Activated naive CD8-positive, alpha-beta T cell treated with anti-CD3 and anti-CD28 coated beads, Interleukin-2, amount 10 ng/mL, durations not matched to agents 7 days and 5 days (primary cell): ENCODE measurements at regions not wholly inside any gene's neighbourhood (a gene's known extent, or its start where the extent isn't known, plus 50 kb on each side); places are given as distances from the start of the nearest gene placed in this dataset.

Experiments used
- ATAC-seq: fragments of 150-1000 bp; cut with Tn5 transposase; one replicate; pipeline ENCODE4 v1.10.0; 2021; ENCODE audit warnings: low read depth, moderate library complexity
- POLR2A ChIA-PET: fragments of 350-600 bp; sonication (Branson Sonifier 250); formaldehyde crosslinking; loops from one replicate; lab custom pipeline; 2021; ENCODE audit warnings: antibody characterized with exemption; lab: Charles Lee
- DNase-seq: peaks from one replicate; pipeline ENCODE4 v3.0.0; 2021
- H3K27ac Mint-ChIP-seq: one replicate; pipeline ENCODE4 v1.8.0; 2022; ENCODE audit warnings: mild to moderate bottlenecking, mixed read lengths
- H3K27me3 Mint-ChIP-seq: one replicate; pipeline ENCODE4 v1.8.0; 2022; ENCODE audit warnings: mild to moderate bottlenecking, moderate library complexity, mixed read lengths
- H3K36me3 Mint-ChIP-seq: one replicate; pipeline ENCODE4 v1.8.0; 2021; ENCODE audit warnings: mild to moderate bottlenecking, mixed read lengths
- H3K4me1 Mint-ChIP-seq: one replicate; pipeline ENCODE4 v1.8.0; 2021; ENCODE audit warnings: mixed read lengths
- H3K4me3 Mint-ChIP-seq: one replicate; pipeline ENCODE4 v1.8.0; 2022; ENCODE audit warnings: mild to moderate bottlenecking, moderate library complexity, mixed read lengths
- H3K9me3 Mint-ChIP-seq: one replicate; pipeline ENCODE4 v1.8.0; 2021; ENCODE audit warnings: mixed read lengths

DNA sequence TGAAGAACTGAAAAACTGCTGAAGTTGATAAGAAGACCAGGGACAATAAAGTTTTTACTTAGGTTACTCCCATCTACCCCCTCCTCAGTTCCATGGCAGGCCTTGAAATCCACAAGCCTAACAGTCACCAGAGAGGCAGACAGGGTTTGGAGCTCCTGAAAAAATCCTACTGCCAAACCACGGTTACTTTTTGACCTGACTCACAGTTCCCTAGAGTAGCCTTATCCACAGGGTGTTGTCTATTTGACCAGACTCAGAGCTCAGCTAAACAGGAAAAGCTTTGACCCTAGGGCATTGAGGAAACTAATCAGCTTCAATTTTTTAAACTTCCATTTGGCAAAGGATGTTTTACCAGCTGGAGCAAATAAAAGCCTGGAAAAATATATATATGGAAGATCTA, 257.7 kb upstream of the NT5E start:
- no peak for DNase-seq
- no peaks in the 10 kb centered on the region for H3K36me3 Mint-ChIP-seq

DNA sequence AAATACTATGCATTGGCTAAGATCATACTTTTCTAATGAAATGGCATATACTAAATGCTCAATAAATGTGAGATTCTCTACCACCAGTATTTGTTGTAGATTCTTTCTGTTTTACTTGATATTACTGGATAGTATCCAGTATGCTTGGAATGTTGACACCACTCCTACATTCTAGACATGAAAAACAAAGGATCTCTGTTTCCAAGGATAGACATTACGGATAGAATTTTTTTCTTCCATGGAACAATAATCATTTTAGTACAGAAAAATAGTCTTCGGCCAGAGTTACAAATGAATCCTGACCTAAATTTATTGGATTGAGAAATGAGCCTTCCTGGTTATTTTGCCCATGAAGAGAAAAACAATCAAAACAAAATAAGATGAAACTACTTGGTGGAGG, 258.2 kb upstream of the NT5E start:
- H3K27ac Mint-ChIP-seq, result no peak overlapping the region

More for the DNA sequence above, 257.7 kb upstream of the NT5E start:
- no peak for ATAC-seq
- Mint-ChIP-seq H3K27me3 (no peaks in the 10 kb centered on the region), H3K9me3 (no peaks in the 10 kb centered on the region), H3K4me1 (no peaks in the 10 kb centered on the region), H3K27ac (no peak overlapping the region), H3K4me3 (no peak overlapping the region)
- POLR2A ChIA-PET, result no interaction called here

DNA sequence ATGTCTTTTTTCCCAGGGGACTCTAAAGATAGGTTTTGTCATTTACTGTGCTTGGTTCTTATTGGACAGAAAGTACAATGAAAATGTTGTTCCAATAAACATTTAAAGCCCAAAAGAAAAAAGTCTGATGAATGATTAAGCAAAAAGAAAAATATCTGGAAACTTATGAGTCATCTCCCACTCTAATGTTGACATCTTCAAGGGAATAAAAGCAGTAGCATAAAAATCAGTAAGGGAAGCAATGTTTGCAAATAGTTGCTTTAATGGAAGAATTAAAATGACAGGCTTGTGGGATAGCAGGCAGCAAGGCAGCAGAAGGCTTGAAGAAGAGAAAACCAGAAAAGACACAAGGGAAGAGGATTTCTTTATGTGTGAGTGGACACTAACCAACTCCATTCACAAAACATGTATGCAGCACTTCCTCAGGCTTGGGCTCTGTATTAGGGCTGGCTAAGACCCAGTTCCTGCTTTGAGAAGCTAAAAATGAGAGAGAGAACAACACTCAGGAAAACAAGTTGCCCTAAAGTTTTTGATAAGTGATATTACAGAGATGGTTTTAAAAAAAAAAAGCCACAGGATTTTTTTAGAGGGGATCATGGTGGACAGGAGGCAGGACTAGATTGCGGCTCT, 263.2 kb upstream of the NT5E start:
- no peak for DNase-seq
- no peaks in the 10 kb centered on the region for H3K36me3 Mint-ChIP-seq
- H3K9me3 Mint-ChIP-seq, result no peaks in the 10 kb centered on the region
- H3K27ac Mint-ChIP-seq, result no peak overlapping the region
- no peaks in the 10 kb centered on the region for H3K27me3 Mint-ChIP-seq
- POLR2A ChIA-PET, result no interaction called here
- H3K4me3 Mint-ChIP-seq, result no peak overlapping the region
- ATAC-seq, result no peak
- no peaks in the 10 kb centered on the region for H3K4me1 Mint-ChIP-seq

More for the DNA sequence above, 258.2 kb upstream of the NT5E start:
- Mint-ChIP-seq H3K4me3 (no peak overlapping the region), H3K36me3 (no peaks in the 10 kb centered on the region), H3K27me3 (no peaks in the 10 kb centered on the region), H3K4me1 (no peaks in the 10 kb centered on the region), H3K9me3 (no peaks in the 10 kb centered on the region)
- DNase-seq (no peak), ATAC-seq (no peak)
- POLR2A ChIA-PET, result no interaction called here

DNA sequence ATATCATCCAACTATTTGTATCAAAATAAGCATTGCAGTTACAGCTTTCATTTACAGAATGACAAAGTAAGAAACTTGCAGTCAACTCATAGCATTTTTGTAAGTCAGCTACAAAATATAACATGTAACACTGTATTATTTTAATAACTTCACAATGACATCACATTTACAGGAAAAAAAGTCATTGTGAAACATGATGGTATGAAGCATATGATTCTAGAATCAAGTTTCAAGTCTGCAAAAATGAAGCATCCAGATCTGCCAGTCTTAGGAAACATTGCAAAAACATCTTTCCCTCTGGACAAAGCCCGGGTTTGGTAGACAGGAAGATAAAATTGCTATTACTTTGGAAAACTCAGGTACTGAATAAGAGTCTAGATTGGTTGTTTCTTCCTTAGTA, 263.9 kb upstream of the NT5E start:
- DNase-seq (no peak), ATAC-seq (no peak)
- no peaks in the 10 kb centered on the region for H3K4me1 Mint-ChIP-seq
- no peaks in the 10 kb centered on the region for H3K27me3 Mint-ChIP-seq
- H3K36me3 Mint-ChIP-seq, result no peaks in the 10 kb centered on the region
- H3K27ac Mint-ChIP-seq, result no peak overlapping the region
- POLR2A ChIA-PET, result no interaction called here
- no peak overlapping the region for H3K4me3 Mint-ChIP-seq
- peaks cover 1% of the 10 kb centered on the region for H3K9me3 Mint-ChIP-seq

DNA sequence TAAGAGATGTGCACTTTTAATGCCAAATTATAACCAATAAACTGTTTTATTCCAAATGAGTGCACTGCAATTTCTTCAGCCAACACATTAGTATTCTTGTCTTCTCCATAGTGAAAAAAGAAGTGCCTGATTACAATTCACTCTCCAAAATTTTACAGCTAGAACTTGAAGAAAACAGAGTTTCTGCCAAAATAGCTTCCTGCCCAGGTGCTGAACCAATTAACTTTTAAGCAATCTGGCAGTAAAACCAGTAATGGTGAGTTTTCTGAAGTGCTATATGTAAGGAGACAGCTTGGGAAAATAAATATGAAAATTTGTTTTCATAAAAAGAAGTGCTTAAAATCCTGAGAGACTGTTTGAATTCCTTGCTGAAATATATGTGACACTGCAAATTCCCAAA, 266.0 kb upstream of the NT5E start:
- DNase-seq (no peak), ATAC-seq (no peak)
- POLR2A ChIA-PET, result no interaction called here
- H3K27me3 Mint-ChIP-seq, result no peaks in the 10 kb centered on the region
- no peak overlapping the region for H3K27ac Mint-ChIP-seq
- H3K4me1 Mint-ChIP-seq, result no peaks in the 10 kb centered on the region
- peaks cover 1% of the 10 kb centered on the region for H3K9me3 Mint-ChIP-seq
- no peaks in the 10 kb centered on the region for H3K36me3 Mint-ChIP-seq
- no peak overlapping the region for H3K4me3 Mint-ChIP-seq

DNA sequence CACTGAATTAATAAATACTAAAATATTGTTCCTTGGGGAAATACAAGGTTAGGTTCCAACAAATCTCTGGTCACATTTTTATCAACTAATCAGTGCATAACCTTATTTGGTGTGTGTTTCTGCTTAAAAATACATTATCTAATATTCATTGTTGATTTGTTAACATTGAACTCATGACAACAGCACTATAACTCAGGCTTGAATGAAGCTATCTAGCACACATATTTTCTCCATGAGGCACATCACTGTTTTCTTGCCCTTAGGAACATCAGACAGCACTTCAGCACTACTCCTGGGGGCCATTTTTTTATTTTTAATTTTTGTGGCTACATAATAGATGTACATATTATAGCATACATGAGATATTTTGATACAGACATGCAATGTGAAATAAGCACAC, 277.2 kb upstream of the NT5E start:
- POLR2A ChIA-PET, result no interaction called here
- no peaks in the 10 kb centered on the region for H3K36me3 Mint-ChIP-seq
- H3K27ac Mint-ChIP-seq, result no peak overlapping the region
- H3K4me1 Mint-ChIP-seq, result no peaks in the 10 kb centered on the region
- DNase-seq (no peak), ATAC-seq (no peak)
- no peak overlapping the region for H3K4me3 Mint-ChIP-seq
- H3K27me3 Mint-ChIP-seq, result no peaks in the 10 kb centered on the region
- no peaks in the 10 kb centered on the region for H3K9me3 Mint-ChIP-seq

DNA sequence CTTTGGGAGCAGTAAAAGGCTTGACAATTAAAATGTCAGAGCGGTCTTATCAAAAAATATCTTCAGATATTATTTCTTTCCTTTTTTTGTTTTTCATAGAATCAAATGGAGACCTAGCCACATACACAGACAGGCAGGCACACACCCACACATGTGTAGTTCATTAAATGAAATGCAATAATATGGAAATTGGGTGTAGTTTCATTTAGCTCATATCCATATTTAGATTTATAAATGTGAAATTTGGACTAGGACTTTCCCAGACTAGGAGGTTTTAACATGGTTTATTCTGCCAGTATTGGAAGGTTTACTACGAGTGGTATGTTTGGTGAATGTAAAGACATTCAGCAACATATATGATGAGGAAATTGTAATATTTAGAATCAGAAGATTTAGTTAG, 277.7 kb upstream of the NT5E start:
- Mint-ChIP-seq H3K36me3 (no peaks in the 10 kb centered on the region), H3K27me3 (no peaks in the 10 kb centered on the region), H3K4me1 (no peaks in the 10 kb centered on the region), H3K4me3 (no peak overlapping the region), H3K27ac (no peak overlapping the region), H3K9me3 (no peaks in the 10 kb centered on the region)
- DNase-seq (no peak), ATAC-seq (no peak)
- POLR2A ChIA-PET, result no interaction called here

DNA sequence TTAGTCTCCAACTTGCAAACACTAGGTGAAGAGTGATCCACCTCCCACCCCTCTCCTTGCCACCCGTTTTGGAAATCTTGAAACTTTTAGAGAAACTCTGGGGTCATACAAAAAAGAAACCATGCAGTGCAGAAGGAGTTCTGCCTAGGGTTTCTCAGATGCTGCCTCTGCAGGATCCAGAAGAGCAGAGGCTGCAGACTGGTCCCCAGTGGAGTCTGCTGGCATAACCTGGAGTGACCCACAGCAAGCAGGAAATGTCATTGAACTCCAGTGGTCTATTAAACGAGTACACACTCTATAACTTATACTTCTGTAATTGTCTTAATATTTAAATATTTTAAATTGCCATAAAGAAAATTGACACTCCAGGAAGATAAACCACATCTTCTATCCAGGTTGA, 280.7 kb upstream of the NT5E start:
- no peaks in the 10 kb centered on the region for H3K9me3 Mint-ChIP-seq
- no peaks in the 10 kb centered on the region for H3K36me3 Mint-ChIP-seq
- POLR2A ChIA-PET, result no interaction called here
- H3K4me3 Mint-ChIP-seq, result no peak overlapping the region
- no peaks in the 10 kb centered on the region for H3K27me3 Mint-ChIP-seq
- no peak overlapping the region for H3K27ac Mint-ChIP-seq
- no peak for DNase-seq
- no peaks in the 10 kb centered on the region for H3K4me1 Mint-ChIP-seq
- no peak for ATAC-seq

DNA sequence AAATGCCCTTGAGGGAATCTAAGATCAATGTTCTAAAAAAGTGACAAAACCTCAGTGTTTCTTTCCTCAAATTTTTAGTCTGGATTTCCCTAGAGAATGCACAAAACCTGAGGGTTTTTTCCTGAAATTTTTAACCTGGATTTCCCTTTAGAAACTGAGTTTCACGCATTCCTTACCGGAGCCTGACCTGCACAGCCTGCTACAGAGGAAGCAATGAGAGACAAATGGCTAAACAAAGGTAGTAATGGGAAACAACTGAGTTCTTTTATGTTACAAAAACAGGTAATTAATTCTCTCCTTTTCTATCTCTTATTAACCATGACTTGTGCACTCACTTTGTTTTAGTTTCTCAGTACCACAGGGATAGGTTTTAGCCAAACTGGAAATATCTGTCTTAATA, 281.7 kb upstream of the NT5E start:
- no peak overlapping the region for H3K4me3 Mint-ChIP-seq
- H3K9me3 Mint-ChIP-seq, result no peaks in the 10 kb centered on the region
- POLR2A ChIA-PET, result no interaction called here
- DNase-seq (no peak), ATAC-seq (no peak)
- H3K27me3 Mint-ChIP-seq, result no peaks in the 10 kb centered on the region
- no peaks in the 10 kb centered on the region for H3K36me3 Mint-ChIP-seq
- no peaks in the 10 kb centered on the region for H3K4me1 Mint-ChIP-seq
- H3K27ac Mint-ChIP-seq, result no peak overlapping the region

DNA sequence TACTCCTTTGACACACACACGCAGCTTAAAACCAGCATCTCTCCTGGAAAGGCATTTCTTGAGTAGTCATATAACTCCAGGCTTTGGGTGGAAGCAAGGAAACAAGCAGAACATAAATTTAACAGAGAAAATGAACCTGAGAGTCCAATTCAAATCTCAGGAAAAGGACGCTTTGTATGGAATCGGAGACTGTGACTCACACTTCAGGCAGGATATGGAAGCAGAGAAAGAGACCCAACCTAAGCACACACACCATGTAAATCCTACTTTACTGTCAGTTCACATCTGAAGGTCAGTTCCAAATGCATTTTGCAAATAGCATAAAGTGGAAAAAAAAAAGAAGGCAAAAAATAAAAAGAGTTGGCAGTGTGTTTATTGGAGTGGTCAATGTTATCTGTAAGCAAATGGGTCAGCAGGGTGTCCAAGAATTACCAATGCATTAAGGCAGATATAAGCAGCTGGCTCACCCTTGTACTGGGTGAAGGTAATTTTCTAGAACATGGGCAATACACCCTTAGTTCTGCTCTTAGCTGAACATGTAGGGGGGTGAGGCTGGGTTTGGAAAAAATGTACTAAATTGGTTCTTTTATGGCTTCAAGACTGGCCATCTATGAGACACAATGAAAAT, 283.7 kb upstream of the NT5E start:
- ATAC-seq, result no peak
- H3K4me1 Mint-ChIP-seq, result no peaks in the 10 kb centered on the region

DNA sequence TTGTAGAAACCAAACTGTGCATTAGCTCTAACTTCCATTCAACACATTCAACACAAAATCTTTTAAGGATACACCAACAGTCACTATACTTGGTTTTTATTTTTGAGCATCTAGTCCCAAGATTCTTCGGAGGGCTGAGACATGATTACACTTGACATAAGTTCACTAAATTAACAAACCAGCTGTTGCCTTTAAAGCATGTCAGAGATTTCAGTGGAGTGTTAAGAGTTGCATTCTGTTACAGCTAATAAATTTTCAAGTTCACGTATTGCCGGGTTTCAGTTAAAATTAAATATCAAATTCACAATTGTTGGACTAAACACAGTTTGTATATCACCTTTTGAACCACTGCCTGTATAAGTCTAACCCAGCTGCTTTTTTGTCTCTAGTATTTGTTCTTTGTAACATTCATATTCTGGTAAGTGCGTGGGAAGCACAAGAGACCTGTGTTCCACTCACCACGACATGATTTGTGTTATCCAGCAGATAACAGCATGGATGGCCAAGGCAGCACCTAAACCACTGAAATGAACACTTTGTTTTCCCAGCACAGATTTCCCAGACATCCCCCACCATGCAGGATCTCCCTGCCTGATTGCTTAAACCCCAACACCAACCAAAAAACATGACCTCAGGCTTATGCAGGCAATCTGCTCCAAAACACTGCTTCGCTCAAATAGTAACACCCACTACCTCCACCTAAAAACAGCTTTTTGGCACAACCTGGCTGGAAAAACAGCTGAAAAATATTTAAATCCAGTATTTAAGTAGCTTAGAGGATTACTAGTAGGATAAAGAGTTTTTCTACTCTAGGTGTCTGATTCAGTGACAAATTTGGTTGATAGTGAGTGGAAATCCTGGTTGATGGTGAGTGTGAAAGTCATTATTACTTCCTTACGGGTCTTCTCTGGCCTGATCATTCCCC, 286.5 kb upstream of the NT5E start:
- H3K27ac Mint-ChIP-seq, result no peak overlapping the region
- no peaks in the 10 kb centered on the region for H3K27me3 Mint-ChIP-seq
- DNase-seq, result no peak
- ATAC-seq, result no peak
- no peak overlapping the region for H3K4me3 Mint-ChIP-seq
- H3K4me1 Mint-ChIP-seq, result no peaks in the 10 kb centered on the region
- H3K9me3 Mint-ChIP-seq, result no peaks in the 10 kb centered on the region
- H3K36me3 Mint-ChIP-seq, result no peaks in the 10 kb centered on the region
- POLR2A ChIA-PET, result no interaction called here

More for the DNA sequence above, 283.7 kb upstream of the NT5E start:
- DNase-seq, result no peak
- no peaks in the 10 kb centered on the region for H3K36me3 Mint-ChIP-seq
- H3K27ac Mint-ChIP-seq, result no peak overlapping the region
- no peaks in the 10 kb centered on the region for H3K27me3 Mint-ChIP-seq
- POLR2A ChIA-PET, result no interaction called here
- no peak overlapping the region for H3K4me3 Mint-ChIP-seq
- no peaks in the 10 kb centered on the region for H3K9me3 Mint-ChIP-seq

DNA sequence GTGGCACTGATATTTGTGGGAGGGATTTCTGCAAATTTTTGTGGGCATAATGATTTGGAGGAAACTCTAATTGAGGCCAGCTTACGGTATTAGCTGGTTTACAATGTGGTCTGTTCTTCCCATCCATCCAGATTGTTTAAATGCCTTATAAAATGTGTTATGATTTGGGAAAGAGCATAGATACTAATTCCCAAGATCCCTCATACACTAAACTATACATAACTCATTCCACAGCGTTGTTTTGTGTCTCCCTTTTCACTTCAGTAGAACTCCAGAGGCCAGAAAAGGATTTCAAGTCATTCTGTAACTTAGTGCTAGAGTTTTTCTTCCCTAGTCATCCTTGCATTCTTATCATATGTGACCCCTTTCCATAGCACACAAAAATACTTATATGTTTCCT, 292.6 kb upstream of the NT5E start:
- Mint-ChIP-seq H3K9me3 (peaks cover 2% of the 10 kb centered on the region), H3K36me3 (no peaks in the 10 kb centered on the region), H3K27ac (no peak overlapping the region), H3K4me3 (no peak overlapping the region), H3K4me1 (no peaks in the 10 kb centered on the region), H3K27me3 (no peaks in the 10 kb centered on the region)
- POLR2A ChIA-PET, result no interaction called here
- ATAC-seq, result no peak
- no peak for DNase-seq

DNA sequence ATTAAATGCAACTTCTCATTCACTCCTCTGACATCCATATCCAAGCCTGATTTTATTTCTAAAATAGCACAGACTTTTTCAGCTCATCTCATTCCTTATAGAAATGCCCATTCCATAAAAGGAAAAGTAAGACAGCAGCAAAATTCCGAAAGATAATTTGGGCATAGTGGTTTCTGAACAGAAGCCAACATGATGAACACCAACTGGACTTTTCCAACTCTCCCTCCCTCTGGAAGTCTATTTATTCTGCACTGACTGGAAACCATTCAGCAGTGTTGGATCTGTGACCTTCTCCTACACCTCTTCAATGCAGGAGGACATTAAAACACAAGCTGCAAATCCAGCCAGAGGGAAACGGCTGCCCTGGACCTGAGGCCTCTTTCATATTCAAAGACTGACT, 306.2 kb upstream of the NT5E start:
- DNase-seq (no peak), ATAC-seq (no peak)

DNA sequence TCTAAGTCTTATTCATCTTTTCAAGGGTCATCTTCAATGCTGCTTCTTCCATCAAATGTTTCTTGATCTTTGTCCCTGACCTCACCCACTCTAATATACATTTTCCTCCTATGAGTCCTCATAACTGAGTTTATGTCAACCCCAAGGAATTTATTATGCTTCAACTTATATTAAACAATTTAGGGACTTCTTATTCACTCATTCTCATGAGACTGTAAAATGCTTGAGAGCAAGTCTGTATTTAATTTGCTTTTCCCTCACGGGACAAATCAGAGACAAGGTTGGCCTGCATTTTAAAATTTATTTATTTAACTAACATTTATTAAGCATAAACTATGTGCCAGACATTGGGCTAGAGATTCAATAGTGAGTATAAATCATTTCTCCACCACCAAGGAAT, 312.0 kb upstream of the NT5E start:
- Mint-ChIP-seq H3K4me3 (no peak overlapping the region), H3K27ac (no peak overlapping the region), H3K27me3 (no peaks in the 10 kb centered on the region), H3K9me3 (no peaks in the 10 kb centered on the region), H3K36me3 (no peaks in the 10 kb centered on the region), H3K4me1 (no peaks in the 10 kb centered on the region)
- ATAC-seq (no peak), DNase-seq (no peak)
- POLR2A ChIA-PET, result no interaction called here

More for the DNA sequence above, 306.2 kb upstream of the NT5E start:
- Mint-ChIP-seq H3K36me3 (no peaks in the 10 kb centered on the region), H3K4me1 (no peaks in the 10 kb centered on the region), H3K27me3 (no peaks in the 10 kb centered on the region), H3K9me3 (peaks cover 5% of the 10 kb centered on the region), H3K27ac (no peak overlapping the region), H3K4me3 (no peak overlapping the region)
- POLR2A ChIA-PET, result no interaction called here
